ENCODE measurements at regions not wholly inside any gene's neighbourhood (a gene's known extent, or its start where the extent isn't known, plus 50 kb on each side); places are given as distances from the start of the nearest gene placed in this dataset.
A peak's percentile ranks its signal among the peaks of the same experiment; 100 is the strongest.

DNA sequence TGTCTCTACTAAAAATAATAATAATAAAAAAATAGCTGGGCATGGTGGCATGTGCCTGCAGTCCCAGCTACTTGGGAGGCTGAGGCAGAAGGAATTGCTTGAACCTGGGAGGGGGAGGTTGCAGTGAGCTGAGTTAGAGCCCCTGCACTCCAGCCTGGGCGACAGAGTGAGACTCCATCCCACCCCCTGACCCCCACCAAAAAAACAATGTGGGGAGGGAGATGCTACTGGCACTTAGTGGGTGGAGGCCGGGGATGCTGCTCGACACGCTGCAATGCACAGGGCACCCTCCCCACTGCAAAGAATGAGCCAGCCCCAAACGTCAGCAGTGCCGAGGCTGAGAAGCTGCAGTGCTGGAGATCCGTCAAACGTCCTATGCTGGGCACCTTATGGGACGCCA lies 77.5 kb upstream of the MAP1LC3B2 start:
- DNase-seq, result no peak

DNA sequence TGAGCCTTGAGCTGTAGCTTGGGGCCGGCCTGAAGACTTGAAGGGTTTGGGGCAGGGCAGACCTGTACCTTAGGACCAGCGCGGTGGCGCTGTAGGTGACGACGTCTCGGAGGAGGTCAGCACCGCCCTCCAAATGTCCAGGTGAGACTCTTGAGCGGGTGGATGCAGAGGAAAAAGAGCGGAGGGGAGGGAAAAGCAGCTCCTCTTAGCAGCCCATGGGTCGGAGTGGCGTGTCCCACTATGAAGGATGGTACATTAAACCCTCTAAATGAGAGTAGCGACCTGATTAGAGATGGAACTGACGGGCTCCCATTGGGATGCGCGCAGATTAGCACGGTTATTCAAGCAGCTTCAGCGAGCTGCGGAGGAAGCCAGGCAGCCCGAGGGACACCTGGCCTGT lies 77.0 kb upstream of the MAP1LC3B2 start:
- no peak for DNase-seq

DNA sequence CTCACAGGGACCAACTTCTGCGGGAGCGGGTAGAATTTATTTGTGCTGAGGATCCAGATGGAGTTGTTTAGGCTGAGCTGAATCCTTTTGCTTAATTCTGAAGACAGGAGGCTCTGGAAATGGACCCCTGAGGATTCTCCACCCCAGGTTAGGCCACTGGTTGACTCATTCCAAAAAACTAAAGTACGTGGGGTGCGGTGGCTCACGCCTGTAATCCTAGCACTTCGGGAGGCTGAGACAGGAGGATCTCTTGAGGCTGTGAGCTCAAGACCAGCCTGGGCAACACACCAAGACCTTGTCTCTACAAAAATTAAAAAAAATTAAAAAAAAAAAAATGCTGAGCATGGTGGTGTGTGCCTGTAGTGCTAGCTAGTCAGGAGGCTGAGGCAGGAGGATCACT lies 76.3 kb upstream of the MAP1LC3B2 start:
- DNase-seq, result no peak

DNA sequence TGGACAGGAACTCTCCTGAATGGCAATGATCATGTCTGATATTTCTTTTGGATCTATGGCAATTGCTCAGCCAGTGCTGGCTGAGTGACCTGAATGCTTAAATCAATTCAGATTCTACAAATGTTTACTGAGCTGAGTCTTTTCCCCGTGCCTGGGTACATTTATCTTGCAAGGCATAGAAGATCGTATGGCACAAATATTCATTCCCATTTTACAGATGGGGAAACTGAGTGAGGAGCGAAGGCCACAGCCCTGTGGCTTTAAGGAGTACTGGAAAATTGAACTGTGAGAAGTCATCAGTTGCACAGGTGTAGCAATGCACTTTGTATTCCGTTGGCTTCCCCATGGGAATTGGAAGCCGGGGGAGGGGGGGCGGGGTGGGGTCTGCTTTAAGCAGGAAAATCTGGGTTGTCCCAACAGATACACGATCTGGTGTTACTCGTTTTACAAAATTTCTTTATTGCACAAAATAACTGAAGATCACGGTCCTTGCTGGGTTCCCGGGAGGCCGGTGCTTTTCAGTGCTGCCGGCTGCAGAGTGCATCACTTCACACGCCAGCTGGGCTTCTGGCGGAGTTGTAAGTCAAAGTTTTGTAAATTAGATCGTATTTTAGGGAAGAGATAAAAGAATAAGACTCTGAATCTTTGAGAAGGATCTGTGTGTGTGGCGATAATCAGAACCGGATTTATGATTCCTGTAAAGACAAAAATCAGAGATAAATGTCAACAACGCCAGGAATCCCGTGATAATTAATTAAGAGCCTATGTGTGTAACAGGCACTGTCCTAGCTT lies 75.0 kb upstream of the MAP1LC3B2 start:
- peak in 1 of 58 donors; percentile 6 for DNase-seq

DNA sequence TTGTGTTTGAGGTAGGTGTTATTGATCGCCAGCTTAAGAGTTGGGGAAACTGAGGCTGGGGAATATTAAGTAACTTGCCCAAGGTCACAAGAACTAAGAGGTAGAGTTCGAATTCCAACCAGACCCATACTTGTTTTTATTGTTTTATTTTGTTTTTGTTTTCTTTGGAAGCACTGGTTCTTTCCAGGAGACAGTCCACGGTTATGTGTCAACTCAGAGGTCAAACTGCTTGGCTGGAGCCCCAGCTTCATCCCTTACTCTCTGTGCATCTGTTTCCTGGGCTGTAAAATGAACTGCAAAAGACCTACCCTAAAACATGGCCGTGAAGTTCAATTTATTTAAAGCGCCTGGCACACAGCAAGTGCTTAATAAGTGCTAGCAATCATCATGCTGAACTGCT lies 74.4 kb upstream of the MAP1LC3B2 start:
- DNase-seq, result no peak

DNA sequence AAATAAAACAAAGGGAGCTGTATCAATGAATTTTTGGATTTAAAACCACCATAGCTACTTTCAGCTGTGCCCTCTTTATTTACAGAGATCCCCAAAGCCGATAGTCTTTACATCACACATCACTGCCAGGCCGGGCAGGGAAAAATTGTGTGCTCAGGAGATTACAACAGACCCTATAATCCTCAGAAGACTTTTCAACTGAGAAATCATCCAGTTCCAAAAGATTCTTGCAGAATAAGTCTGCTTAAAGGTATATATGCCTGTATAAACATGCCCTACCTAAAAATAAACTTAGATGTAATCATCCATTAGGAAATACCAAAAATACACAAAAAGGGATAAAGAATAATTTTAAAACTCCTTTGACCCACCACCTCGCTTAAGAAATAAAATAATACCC lies 70.1 kb upstream of the MAP1LC3B2 start:
- DNase-seq, result no peak

DNA sequence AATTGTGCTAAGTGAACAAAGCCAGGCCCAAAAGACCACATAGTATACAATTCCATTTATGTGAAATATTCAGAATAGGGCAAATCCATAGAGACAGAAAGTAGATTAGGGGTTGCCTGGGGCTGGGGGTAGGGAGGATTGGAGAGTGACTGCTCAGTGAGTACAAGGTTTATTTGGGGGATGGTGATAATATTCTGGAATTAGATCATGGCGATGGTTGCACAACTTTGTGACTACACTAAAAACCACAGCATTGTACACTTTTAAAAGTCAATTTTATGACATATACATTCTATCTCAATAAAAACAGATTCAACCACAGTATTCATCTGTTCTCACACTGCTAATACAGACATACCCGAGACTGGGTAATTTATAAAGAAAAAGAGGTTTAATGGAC lies 68.7 kb upstream of the MAP1LC3B2 start:
- no peak for DNase-seq

DNA sequence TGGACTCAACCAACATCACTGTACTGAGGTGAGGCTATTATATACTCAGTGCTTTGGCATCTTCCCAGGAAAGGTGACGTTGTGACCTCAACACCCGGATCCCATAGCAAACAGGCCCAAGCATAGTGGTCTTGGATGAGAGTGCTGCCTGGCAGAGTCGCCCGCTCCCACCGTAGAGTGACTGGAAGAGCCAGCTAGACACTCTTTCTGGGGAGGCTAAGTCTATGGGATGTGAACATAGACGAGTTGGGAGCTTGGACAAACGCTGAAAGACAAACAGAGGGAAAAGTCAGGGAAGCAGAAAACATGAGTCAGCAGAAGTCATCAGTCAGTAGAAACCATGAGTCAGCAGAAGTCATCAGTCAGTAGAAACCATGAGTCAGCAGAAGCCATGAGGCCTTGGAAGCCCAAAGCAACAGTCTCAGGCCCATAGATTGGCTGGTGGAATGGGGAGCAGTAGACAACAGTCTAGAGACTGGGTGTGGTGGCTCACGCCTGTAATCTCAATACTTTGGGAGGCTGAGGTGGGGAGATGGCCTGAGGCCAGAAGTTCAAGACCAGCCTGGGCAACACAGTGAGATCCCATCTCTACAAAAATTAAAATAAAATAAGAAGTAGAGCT lies 66.4 kb upstream of the MAP1LC3B2 start:
- no peak for DNase-seq

DNA sequence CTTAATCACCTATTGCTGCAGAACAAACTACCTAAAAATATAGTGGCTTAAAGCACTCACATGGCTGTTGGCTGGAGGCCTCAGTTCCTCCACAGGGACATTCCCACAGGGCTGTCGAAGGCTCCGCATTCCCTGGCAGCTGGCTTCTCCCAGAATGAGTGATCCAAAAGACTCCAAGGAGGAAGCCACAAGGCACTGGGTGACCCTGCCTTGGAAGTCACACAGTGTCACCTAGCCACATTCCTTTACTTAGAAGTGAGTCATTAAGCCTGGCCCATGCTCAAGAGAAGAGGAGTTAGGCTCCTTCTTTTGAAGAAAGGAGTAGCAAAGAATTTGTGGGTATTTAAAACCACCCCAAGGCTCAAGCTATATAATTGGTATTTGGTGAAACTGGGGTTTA lies 63.9 kb upstream of the MAP1LC3B2 start:
- no peak for DNase-seq

DNA sequence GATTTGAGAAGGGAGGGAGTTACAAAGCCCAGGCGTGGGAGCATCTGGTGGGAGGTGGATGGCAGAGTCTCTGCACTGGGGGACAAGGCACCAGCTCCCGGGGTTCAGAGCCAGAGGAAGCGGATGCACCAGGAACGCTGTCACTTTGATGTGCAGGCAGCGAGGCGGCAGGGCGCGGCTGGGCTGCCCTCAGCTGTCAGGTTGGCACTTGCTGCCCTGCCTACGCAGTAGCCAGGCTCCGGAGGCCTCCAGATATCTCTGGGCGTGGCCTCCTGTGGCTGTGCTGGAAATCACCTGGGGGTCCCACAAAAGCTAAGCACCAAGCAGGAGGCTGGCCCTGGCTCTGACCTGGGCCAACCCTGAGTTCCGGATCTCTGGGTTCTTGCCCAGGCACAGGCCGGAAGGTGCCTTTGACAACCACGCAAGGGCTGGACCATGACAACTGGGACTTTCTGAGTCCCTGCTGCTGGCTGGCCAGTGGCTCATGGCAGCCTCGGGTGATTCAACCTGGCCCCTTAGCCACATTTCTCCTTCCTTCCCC lies 62.1 kb upstream of the MAP1LC3B2 start:
- DNase-seq, result no peak

DNA sequence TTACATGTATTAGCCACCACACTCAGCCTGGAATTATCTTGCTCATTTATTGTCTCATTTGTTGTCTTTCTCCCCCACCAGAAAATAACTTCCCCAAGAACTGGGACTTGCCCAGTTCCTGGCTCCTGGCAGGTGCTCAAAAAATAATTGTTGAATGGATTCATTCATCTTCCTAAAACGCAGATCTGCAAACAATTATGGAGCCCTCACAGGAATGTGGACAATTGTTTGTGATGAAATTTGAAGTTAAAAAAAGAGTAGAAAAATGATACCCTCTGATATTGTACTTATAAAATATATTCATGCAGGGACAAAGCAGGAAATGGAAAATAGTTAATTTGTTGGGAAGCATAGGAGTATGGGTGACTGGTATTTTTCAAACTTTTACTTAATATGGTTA lies 60.7 kb upstream of the MAP1LC3B2 start:
- DNase-seq, result no peak

DNA sequence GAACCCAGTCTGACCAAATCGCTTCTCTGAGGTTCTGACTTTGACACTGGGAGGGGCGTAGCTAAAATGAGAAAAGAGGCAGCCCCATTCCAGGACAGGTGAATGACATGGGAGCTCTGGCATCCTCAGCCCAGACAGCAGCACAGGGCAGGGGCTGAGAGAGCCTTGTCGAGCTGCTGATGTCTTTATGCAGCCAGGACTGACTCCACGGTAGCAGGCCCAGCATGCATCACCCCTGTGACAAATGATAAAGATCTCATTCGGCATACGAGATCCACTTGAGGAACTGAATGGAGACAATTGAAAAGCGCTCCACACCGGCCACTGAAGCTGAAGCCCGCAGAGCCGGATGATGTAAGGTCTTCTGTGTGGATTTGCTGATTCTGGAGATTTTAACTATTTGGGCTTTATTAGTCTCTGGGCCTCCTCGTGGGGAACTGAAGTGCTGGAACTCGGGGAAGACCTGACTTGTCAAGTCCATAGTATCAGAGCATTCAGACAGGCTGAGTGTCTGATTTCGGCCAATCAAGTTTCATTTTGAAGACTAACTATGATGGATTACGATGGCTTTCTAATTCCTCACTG lies 56.9 kb upstream of the MAP1LC3B2 start:
- no peak for DNase-seq

DNA sequence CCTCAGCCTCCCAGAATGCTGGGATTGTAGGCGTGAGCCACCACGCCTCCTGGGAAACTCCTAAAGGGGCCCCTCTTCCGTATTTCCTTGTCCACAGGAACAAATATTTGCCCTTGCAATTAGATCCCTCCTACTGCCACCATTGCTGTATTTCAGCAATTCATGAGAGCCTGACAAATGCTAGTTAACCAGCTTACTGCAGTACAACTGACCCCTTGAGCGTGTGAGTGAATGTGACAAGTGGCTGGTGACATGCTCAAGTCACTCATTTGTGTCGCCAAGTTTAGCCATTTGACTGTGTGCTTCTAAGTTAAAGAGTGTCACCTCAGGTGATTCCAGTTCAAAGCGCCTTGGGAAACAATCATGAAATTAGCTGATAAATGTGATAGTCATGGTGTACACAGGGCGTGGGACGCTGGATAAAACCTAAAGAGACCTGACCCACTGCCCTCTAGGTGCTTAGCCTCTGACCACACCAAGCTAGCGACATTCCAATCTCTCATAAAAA lies 56.1 kb upstream of the MAP1LC3B2 start:
- DNase-seq, result no peak

DNA sequence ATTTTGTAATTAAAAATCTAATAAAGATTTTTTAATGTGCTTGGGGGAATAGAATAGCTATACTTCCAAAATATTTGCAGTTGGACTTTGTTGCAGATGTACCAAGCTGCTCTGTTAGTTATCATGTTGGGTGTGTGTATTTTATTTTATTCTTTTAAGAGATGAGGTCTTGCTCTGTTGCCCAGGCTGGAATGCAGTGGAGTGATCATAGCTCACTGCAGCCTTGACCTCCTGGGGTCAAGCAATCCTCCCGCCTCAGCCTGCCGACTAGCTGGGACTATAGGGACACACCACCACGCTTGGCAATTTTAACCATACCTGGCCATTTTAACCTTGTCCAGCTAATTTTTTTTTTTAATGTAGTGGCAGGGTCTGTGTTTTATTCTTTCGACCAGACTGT lies 54.7 kb upstream of the MAP1LC3B2 start:
- no peak for DNase-seq

DNA sequence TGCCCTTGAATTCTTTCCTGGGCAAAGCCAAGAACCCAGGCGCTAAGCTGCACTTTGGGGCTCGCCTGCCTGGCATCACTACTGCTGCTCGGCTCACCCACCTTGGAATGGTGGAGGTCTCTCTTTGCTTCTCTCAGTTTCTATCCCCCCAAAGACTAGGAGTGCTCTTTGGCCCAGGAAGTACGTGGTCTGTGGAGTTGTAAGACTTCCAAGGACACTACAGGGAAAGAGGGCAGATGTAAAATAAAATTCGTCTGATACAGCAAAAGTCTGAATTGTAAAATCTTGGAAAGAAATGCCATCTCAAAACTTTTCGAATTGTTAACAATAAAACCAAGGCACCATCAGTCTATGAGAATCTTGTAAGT lies 52.5 kb upstream of the MAP1LC3B2 start:
- no peak for DNase-seq

DNA sequence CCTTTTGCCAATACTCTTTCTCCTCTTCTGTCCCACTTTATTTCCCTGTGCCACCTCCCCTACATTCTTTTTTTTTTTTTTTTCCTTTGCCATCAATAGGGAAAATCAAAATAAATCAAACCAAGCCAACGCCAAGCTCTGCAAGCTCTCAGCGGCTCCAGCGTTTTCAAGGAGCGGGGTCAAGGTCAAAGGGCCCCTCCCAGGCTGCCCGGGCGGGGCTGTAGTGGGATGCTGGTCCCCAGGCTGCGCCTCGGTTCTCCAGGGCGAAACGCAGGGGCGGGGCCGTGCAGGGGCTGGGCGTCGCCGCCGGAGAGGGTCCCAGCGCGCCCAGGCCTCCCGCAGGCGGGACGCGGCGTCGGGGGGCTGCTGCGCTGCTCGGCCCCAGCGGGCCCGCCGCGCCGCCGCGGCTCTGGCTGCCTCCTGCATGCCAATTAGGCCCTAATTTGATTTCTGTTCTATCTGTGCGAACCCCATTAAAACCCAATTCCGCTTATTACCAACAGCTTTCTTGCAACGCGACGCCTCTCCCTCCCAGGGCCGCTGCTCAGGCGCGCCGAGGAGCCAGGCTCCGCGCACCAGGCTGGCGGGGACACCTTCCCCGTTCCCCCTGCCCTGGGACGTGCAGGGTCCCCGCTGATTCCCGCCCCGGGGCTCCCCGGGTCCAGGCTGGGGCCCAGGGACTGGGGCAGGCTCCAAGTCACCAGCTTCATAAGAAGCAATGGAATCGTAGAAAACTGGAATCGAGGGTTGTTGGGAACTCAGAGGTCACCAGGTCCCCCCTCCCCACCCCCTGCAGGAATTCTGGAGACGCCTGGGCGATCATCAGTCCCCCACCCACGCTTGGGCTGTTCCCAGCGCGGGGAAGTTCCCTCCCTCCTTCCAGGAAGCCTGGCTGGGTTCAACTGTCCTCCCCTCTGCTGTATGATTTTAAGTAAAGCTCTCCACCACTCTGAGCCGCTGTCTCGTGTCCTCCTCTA lies 50.7 kb upstream of the MAP1LC3B2 start:
- DNase-seq, result peak in 9 of 58 donors; percentile 7 to 32 (median 19)
